Omental fat pad (tissue), 3 donors: ENCODE measurements at regions not wholly inside any gene's neighbourhood (a gene's known extent, or its start where the extent isn't known, plus 50 kb on each side); places are given as distances from the start of the nearest gene placed in this dataset.
"Not testable (repeated sequence)": the region's sequence is repeated elsewhere in the genome, so short reads cannot be mapped to it uniquely, and the experiment has no call there.

Experiments
- ATAC-seq: fragments of 150-250 bp; one replicate; pipeline ENCODE4 v1.9.1; 2016; ENCODE audit warnings: mild to moderate bottlenecking, moderate library complexity; ENCODE audit not compliant: low FRiP score
- DNase-seq: peaks from one replicate; pipeline ENCODE4 v3.0.0-alpha.2; 2019; ENCODE audit warnings: low spot score
- CTCF ChIP-seq, 3 donors: fragments of 450-650 bp; IDR thresholded peaks; one replicate each; pipeline ENCODE4 v1.5.1; 2016 to 2017; ENCODE audit warnings: antibody characterized with exemption in 3 of 3, mild to moderate bottlenecking in 3 of 3, moderate library complexity in 2 of 3

- ATAC-seq, result no peak
- no peak for TF ChIP-seq CTCF (IDR thresholded peaks at IDR 0.05)
- DNase-seq, result no peak
Measured at GRCh38 chr13:88014527-88014926, 343.4 kb downstream of the SLITRK5 start.

GRCh38 chr13:88022431-88023208 lies 351.4 kb downstream of the SLITRK5 start:
- DNase-seq, result no peak
- no peak for ATAC-seq

GRCh38 chr13:88026241-88026640 lies 355.1 kb downstream of the SLITRK5 start:
- TF ChIP-seq CTCF (IDR thresholded peaks at IDR 0.05), result no peak
- ATAC-seq, result no peak
- DNase-seq, result no peak

More at GRCh38 chr13:88022431-88023208, 351.4 kb downstream of the SLITRK5 start:
- TF ChIP-seq CTCF (IDR thresholded peaks at IDR 0.05), result no peak

- DNase-seq, result no peak
- no peak for TF ChIP-seq CTCF (IDR thresholded peaks at IDR 0.05)
- ATAC-seq, result no peak
Measured at GRCh38 chr13:88031980-88032559, 360.9 kb downstream of the SLITRK5 start.

- DNase-seq, ATAC-seq: not testable (repeated sequence)
Measured at GRCh38 chr13:88036205-88036604, 365.0 kb downstream of the SLITRK5 start.

- ATAC-seq (no peak), DNase-seq (no peak)
- no peak for TF ChIP-seq CTCF (IDR thresholded peaks at IDR 0.05)
Measured at GRCh38 chr13:88042489-88042888, 371.3 kb downstream of the SLITRK5 start.

GRCh38 chr13:88051746-88052482 lies 380.7 kb downstream of the SLITRK5 start:
- DNase-seq, result no peak
- ATAC-seq, result no peak
- no peak for TF ChIP-seq CTCF (IDR thresholded peaks at IDR 0.05)
